Osteocyte (in vitro differentiated cells): ENCODE measurements at regions not wholly inside any gene's neighbourhood (a gene's known extent, or its start where the extent isn't known, plus 50 kb on each side); places are given as distances from the start of the nearest gene placed in this dataset.

ENCODE experiments used
- DNase-seq: peaks from one replicate; pipeline ENCODE4 v3.0.0; 2021; ENCODE audit warnings: mixed read lengths; ENCODE audit not compliant: unreplicated experiment; ENCODE audit errors: extremely low spot score
- H3K27ac Mint-ChIP-seq: one replicate; pipeline ENCODE4 v1.8.0; 2021; ENCODE audit warnings: mild to moderate bottlenecking, mixed read lengths; ENCODE audit not compliant: unreplicated experiment
- H3K27me3 Mint-ChIP-seq: one replicate; pipeline ENCODE4 v1.8.0; 2021; ENCODE audit warnings: mixed read lengths; ENCODE audit not compliant: unreplicated experiment
- H3K36me3 Mint-ChIP-seq: one replicate; pipeline ENCODE4 v1.8.0; 2021; ENCODE audit warnings: mixed read lengths; ENCODE audit not compliant: unreplicated experiment
- H3K4me1 Mint-ChIP-seq: one replicate; pipeline ENCODE4 v1.8.0; 2021; ENCODE audit warnings: mixed read lengths; ENCODE audit not compliant: unreplicated experiment
- H3K4me3 Mint-ChIP-seq: one replicate; pipeline ENCODE4 v1.8.0; 2021; ENCODE audit warnings: mild to moderate bottlenecking, moderate library complexity, mixed read lengths; ENCODE audit not compliant: unreplicated experiment
- H3K9me3 Mint-ChIP-seq: one replicate; pipeline ENCODE4 v1.8.0; 2021; ENCODE audit warnings: mixed read lengths; ENCODE audit not compliant: unreplicated experiment
- CTCF ChIP-seq: fragments of 200-600 bp; sonication (generic); IDR thresholded peaks from 2 replicates; pipeline ENCODE4 v1.5.0; 2021; ENCODE audit warnings: antibody characterized with exemption, mild to moderate bottlenecking, moderate library complexity

GRCh38 chr2:83961512-83961911, 497.6 kb downstream of the SUCLG1 start:
- no peaks in the 10 kb centered on the region for H3K27me3 Mint-ChIP-seq
- no peaks in the 10 kb centered on the region for H3K4me1 Mint-ChIP-seq
- H3K36me3 Mint-ChIP-seq, result no peaks in the 10 kb centered on the region
- no peak for TF ChIP-seq CTCF
- DNase-seq, result no peak
- H3K9me3 Mint-ChIP-seq, result peaks cover 4% of the 10 kb centered on the region
- H3K4me3 Mint-ChIP-seq, result no peak overlapping the region
- no peak overlapping the region for H3K27ac Mint-ChIP-seq

GRCh38 chr2:83960371-83960770, 498.7 kb downstream of the SUCLG1 start:
- Mint-ChIP-seq H3K36me3 (no peaks in the 10 kb centered on the region), H3K9me3 (no peaks in the 10 kb centered on the region), H3K4me3 (no peak overlapping the region), H3K4me1 (no peaks in the 10 kb centered on the region), H3K27me3 (no peaks in the 10 kb centered on the region), H3K27ac (no peak overlapping the region)
- DNase-seq, result no peak
- TF ChIP-seq CTCF, result no peak

DNA sequence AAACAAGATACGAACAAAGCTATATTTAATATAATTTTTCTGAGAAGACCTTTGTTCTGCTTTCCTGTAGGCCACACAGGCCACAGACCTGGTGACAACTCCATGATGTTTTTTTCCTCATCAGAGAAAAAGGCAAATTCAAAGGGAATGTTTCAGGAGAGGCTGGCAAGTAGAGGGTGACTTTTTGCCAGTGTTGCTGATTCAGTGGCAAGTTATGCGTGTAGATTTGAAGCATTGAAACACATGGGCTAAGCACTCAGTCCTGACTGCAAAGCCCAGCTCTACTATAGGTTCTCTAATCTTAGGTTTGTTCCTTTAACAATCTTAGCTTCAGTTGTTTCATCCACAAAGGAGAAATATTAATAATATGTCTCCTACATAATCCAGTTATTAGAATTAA, 499.8 kb downstream of the SUCLG1 start:
- Mint-ChIP-seq H3K4me1 (no peaks in the 10 kb centered on the region), H3K4me3 (no peak overlapping the region), H3K27me3 (no peaks in the 10 kb centered on the region), H3K27ac (no peak overlapping the region), H3K9me3 (no peaks in the 10 kb centered on the region), H3K36me3 (no peaks in the 10 kb centered on the region)
- no peak for DNase-seq
- no peak for TF ChIP-seq CTCF

GRCh38 chr2:83956991-83957390, 502.1 kb downstream of the SUCLG1 start:
- TF ChIP-seq CTCF, result no peak
- H3K27ac Mint-ChIP-seq, result no peak overlapping the region
- no peaks in the 10 kb centered on the region for H3K4me1 Mint-ChIP-seq
- no peaks in the 10 kb centered on the region for H3K27me3 Mint-ChIP-seq
- H3K4me3 Mint-ChIP-seq, result no peak overlapping the region
- H3K9me3 Mint-ChIP-seq, result no peaks in the 10 kb centered on the region
- no peaks in the 10 kb centered on the region for H3K36me3 Mint-ChIP-seq
- DNase-seq, result no peak

DNA sequence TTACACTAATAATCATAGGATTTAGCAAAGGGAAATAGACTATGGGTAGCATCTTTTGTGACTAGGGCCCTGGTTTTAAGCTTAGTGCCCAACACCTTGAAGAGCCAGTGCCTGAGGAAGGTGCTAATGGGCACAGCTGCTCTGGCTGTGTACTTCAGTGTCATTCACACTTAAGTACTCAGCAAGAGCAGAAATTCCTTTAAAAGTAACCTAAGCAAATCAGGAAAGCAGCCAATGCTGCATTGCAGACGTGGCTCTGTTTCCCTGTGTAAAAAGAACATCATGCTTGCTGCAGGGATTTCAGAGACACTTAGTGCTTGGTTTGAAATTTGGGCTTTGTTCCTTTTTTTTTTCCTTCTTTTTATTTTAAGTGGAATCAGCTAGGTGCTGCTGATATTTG, 505.4 kb downstream of the SUCLG1 start:
- no peaks in the 10 kb centered on the region for H3K4me1 Mint-ChIP-seq
- no peaks in the 10 kb centered on the region for H3K27me3 Mint-ChIP-seq
- H3K27ac Mint-ChIP-seq, result no peak overlapping the region
- H3K36me3 Mint-ChIP-seq, result no peaks in the 10 kb centered on the region
- no peak for DNase-seq
- H3K4me3 Mint-ChIP-seq, result no peak overlapping the region
- H3K9me3 Mint-ChIP-seq, result no peaks in the 10 kb centered on the region
- TF ChIP-seq CTCF, result no peak
